Gastroesophageal sphincter (tissue), 3 donors: ENCODE measurements at regions not wholly inside any gene's neighbourhood (a gene's known extent, or its start where the extent isn't known, plus 50 kb on each side); places are given as distances from the start of the nearest gene placed in this dataset.

Experiments
- EP300 ChIP-seq: sonication (generic); formaldehyde crosslinking; IDR thresholded peaks from one replicate; pipeline ENCODE4 v1.6.1; 2017; ENCODE audit warnings: antibody characterized with exemption, mild to moderate bottlenecking
- POLR2A ChIP-seq, 2 donors: fragments of 450-650 bp; IDR thresholded peaks; one replicate each; pipeline ENCODE4 v1.6.1; 2017; ENCODE audit warnings: antibody characterized with exemption in 2 of 2, mild to moderate bottlenecking in 2 of 2, moderate library complexity in 1 of 2
- POLR2AphosphoS5 ChIP-seq: sonication (generic); formaldehyde crosslinking; IDR thresholded peaks from one replicate; pipeline ENCODE4 v1.6.1; 2017; ENCODE audit warnings: antibody characterized with exemption
- TF ChIP-seq, protein P1 (sequence below), 4 experiments: fragments of 200-600 bp in 2 of 4; fragments of 450-650 bp in 2 of 4; sonication (generic) in 1 of 4; IDR thresholded peaks; one replicate each; pipeline ENCODE4 v1.5.1; 2017 to 2019; ENCODE audit warnings: antibody characterized with exemption in 4 of 4, mild to moderate bottlenecking in 2 of 4, moderate library complexity in 2 of 4

DNA sequence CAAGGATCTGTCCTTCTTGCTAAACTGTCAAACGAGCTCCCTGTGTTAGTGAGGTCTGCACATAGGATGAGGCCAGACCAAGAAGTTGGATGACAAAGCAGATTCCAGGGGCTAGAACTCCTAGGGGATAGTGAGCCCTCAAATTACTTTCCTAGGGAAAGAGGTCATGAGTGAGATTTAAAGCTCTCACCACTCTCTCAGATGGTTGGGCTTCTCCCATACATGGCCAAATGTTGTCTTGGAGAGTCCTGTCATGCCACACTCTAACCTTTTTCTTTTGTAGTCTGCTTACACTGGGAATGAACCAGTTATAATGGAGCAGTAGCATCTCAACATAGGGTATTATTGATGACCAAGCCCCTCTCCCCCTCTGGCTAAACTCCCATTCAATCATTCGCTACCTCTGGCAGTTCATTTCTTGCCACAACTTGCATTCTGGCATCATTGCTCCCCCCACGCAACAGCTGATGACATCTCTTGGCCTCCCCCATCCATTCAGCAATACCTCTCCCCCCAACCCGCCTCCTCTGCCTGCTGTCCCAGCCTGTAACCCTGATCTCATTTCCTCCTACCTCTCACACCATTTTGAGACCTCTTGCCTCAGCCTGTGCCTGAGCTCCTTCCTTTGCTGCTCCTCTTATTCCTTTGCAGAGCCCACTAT lies 64.7 kb upstream of the CISTR start:
- TF ChIP-seq, protein P1, sequence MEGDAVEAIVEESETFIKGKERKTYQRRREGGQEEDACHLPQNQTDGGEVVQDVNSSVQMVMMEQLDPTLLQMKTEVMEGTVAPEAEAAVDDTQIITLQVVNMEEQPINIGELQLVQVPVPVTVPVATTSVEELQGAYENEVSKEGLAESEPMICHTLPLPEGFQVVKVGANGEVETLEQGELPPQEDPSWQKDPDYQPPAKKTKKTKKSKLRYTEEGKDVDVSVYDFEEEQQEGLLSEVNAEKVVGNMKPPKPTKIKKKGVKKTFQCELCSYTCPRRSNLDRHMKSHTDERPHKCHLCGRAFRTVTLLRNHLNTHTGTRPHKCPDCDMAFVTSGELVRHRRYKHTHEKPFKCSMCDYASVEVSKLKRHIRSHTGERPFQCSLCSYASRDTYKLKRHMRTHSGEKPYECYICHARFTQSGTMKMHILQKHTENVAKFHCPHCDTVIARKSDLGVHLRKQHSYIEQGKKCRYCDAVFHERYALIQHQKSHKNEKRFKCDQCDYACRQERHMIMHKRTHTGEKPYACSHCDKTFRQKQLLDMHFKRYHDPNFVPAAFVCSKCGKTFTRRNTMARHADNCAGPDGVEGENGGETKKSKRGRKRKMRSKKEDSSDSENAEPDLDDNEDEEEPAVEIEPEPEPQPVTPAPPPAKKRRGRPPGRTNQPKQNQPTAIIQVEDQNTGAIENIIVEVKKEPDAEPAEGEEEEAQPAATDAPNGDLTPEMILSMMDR (IDR thresholded peaks at IDR 0.05) = no peak
- TF ChIP-seq POLR2A (IDR thresholded peaks at IDR 0.05) = no peak
- no peak for TF ChIP-seq EP300
- no peak for TF ChIP-seq POLR2AphosphoS5
